ENCODE measurements at regions not wholly inside any gene's neighbourhood (a gene's known extent, or its start where the extent isn't known, plus 50 kb on each side); places are given as distances from the start of the nearest gene placed in this dataset.

- Histone ChIP-seq H3K4me3 (no peak overlapping the region), H3K9me3 (no peaks in the 10 kb centered on the region), H3K27ac (no peak overlapping the region), H3K4me2 (no peak overlapping the region), H3K4me1 (no peaks in the 10 kb centered on the region)
- FAIRE-seq (no peak), ATAC-seq (no peak), DNase-seq (ENCODE audit: low read depth in 1 of 2, low spot score in 1 of 2) (no peak)
- WGBS (ENCODE audit: missing lambda C conversion rate) = 4% methylated on average over 3 of the region's 3 CpGs
- ChIA-PET CTCF (no interaction called here), POLR2A (no interaction called here)
- no peak for TF ChIP-seq KDM5A (IDR thresholded peaks at IDR 0.05)
- no peak for TF ChIP-seq BHLHE40 (IDR thresholded peaks at IDR 0.05; ENCODE audit: low read depth, low read length)
- TF ChIP-seq TP53 (CRISPR knock-in tag; IDR thresholded peaks at IDR 0.05) = no peak
- no peak for TF ChIP-seq PHF8 (IDR thresholded peaks at IDR 0.05; ENCODE audit: borderline replicate concordance, low read depth)
- TF ChIP-seq MAFK (IDR thresholded peaks at IDR 0.05; ENCODE audit: partially characterized antibody) = no peak
- no peak for TF ChIP-seq ELK1 (IDR thresholded peaks at IDR 0.05; ENCODE audit: low read depth, low read length)
- TF ChIP-seq CTCF (IDR thresholded peaks at IDR 0.05) = no peak
- TF ChIP-seq POLR2A (IDR thresholded peaks at IDR 0.05; ENCODE audit: low read length) = no peak
- no peak for TF ChIP-seq SREBF2 (IDR thresholded peaks at IDR 0.05)
- no peak for TF ChIP-seq RNF2 (IDR thresholded peaks at IDR 0.05; ENCODE audit: borderline replicate concordance, low read depth)
- TF ChIP-seq ATOH8 (CRISPR knock-in tag; IDR thresholded peaks at IDR 0.05; ENCODE audit: low read depth) = no peak
- TF ChIP-seq FOSL2 (IDR thresholded peaks at IDR 0.05) = no peak
- TF ChIP-seq FOSL2 (CRISPR knock-in tag; IDR thresholded peaks at IDR 0.05) = no peak
- TF ChIP-seq HMGXB4 (CRISPR knock-in tag; IDR thresholded peaks at IDR 0.05; ENCODE audit: borderline replicate concordance) = no peak
- TF ChIP-seq GATA3 (IDR thresholded peaks at IDR 0.05; ENCODE audit: borderline replicate concordance) = no peak
- no peak for TF ChIP-seq TFCP2L1 (CRISPR knock-in tag; IDR thresholded peaks at IDR 0.05)
- TF ChIP-seq POLR2AphosphoS2 (conservative IDR thresholded peaks at IDR 0.05; ENCODE audit: low read length) = no peak
- TF ChIP-seq NFE2L2 (conservative IDR thresholded peaks at IDR 0.05; ENCODE audit: low read length) = no peak
Observed at GRCh38 chr14:84751745-84752144, 778.2 kb upstream of the FLRT2 start.

- no peak for FAIRE-seq
- no peak overlapping the region for H3K4me2 ChIP-seq
- no peaks in the 10 kb centered on the region for H3K4me1 ChIP-seq
- POLR2A ChIA-PET = no interaction called here
- no peak overlapping the region for H3K4me3 ChIP-seq
- no peak for ATAC-seq
- WGBS (ENCODE audit: missing lambda C conversion rate) = 18% methylated on average over 5 of the region's 5 CpGs
- H3K27ac ChIP-seq = no peak overlapping the region
- H3K9me3 ChIP-seq = no peaks in the 10 kb centered on the region
- CTCF ChIA-PET = no interaction called here
- no peak for DNase-seq (ENCODE audit: low read depth in 1 of 2, low spot score in 1 of 2)
- TF ChIP-seq KDM1A (IDR thresholded peaks at IDR 0.05; ENCODE audit: low read depth) (no peak), CTCF (IDR thresholded peaks at IDR 0.05) (no peak), MYC (IDR thresholded peaks at IDR 0.05; ENCODE audit: borderline replicate concordance, low read length) (no peak), POLR2AphosphoS2 (conservative IDR thresholded peaks at IDR 0.05; ENCODE audit: low read length) (no peak), TFCP2L1 (CRISPR knock-in tag; IDR thresholded peaks at IDR 0.05) (no peak), RNF2 (IDR thresholded peaks at IDR 0.05; ENCODE audit: borderline replicate concordance, low read depth) (no peak), REST (IDR thresholded peaks at IDR 0.05) (no peak), RAD21 (conservative IDR thresholded peaks at IDR 0.05 in 1 of 2, IDR thresholded peaks at IDR 0.05 in 1 of 2) (no peak), HOXB13 (CRISPR knock-in tag; IDR thresholded peaks at IDR 0.05; ENCODE audit: low read depth) (no peak), PBX3 (IDR thresholded peaks at IDR 0.05) (no peak)
Observed at GRCh38 chr14:84760489-84761126, 769.3 kb upstream of the FLRT2 start.
